Endodermal cell (in vitro differentiated cells): ENCODE measurements at regions not wholly inside any gene's neighbourhood (a gene's known extent, or its start where the extent isn't known, plus 50 kb on each side); places are given as distances from the start of the nearest gene placed in this dataset.

Experiments used
- DNase-seq: peaks from one replicate; pipeline ENCODE4 v3.0.0-alpha.2; 2017
- H3K27ac ChIP-seq: 2 replicates; pipeline ENCODE4 v1.5.1; 2013; ENCODE audit warnings: mild to moderate bottlenecking, low read depth, low read length, moderate library complexity
- H3K27me3 ChIP-seq: 2 replicates; pipeline ENCODE4 v1.6.1; 2013; ENCODE audit warnings: mild to moderate bottlenecking, low read length, moderate library complexity; ENCODE audit not compliant: insufficient read depth, control insufficient read depth, poor library complexity, severe bottlenecking
- H3K36me3 ChIP-seq: 2 replicates; pipeline ENCODE4 v1.7.0; 2013; ENCODE audit warnings: mild to moderate bottlenecking, low read length, moderate library complexity; ENCODE audit not compliant: control insufficient read depth, insufficient read depth
- H3K4me1 ChIP-seq: one replicate; pipeline ENCODE4 v1.7.0; 2013; ENCODE audit warnings: low read length; ENCODE audit not compliant: control insufficient read depth, insufficient read depth
- H3K4me3 ChIP-seq: 2 replicates; pipeline ENCODE4 v1.5.1; 2013; ENCODE audit warnings: mild to moderate bottlenecking, low read length, moderate library complexity
- H3K9ac ChIP-seq: 2 replicates; pipeline ENCODE4 v1.6.1; 2013; ENCODE audit warnings: mild to moderate bottlenecking, low read length, moderate library complexity; ENCODE audit not compliant: poor library complexity, severe bottlenecking; ENCODE audit errors: extremely low read depth
- H3K9me3 ChIP-seq: 2 replicates; pipeline ENCODE4 v1.6.1; 2013; ENCODE audit warnings: mild to moderate bottlenecking, low read length, moderate library complexity; ENCODE audit not compliant: control insufficient read depth
- H3K27ac Mint-ChIP-seq: 2 replicates; pipeline ENCODE4 v1.8.0; 2020; ENCODE audit warnings: mixed read lengths
- H3K27me3 Mint-ChIP-seq: 2 replicates; pipeline ENCODE4 v1.8.0; 2021; ENCODE audit warnings: mild to moderate bottlenecking, mixed read lengths; ENCODE audit not compliant: insufficient read depth
- H3K36me3 Mint-ChIP-seq: 2 replicates; pipeline ENCODE4 v1.8.0; 2020; ENCODE audit warnings: low read depth, mixed read lengths
- H3K4me1 Mint-ChIP-seq: 2 replicates; pipeline ENCODE4 v1.8.0; 2020; ENCODE audit warnings: mixed read lengths
- H3K4me3 Mint-ChIP-seq: 2 replicates; pipeline ENCODE4 v1.8.0; 2020; ENCODE audit warnings: mild to moderate bottlenecking, moderate library complexity, mixed read lengths
- H3K9me3 Mint-ChIP-seq: 2 replicates; pipeline ENCODE4 v1.8.0; 2020; ENCODE audit warnings: mild to moderate bottlenecking, mixed read lengths
- CTCF ChIP-seq: fragments of 200-600 bp; sonication (generic); conservative IDR thresholded peaks from 2 replicates; pipeline ENCODE4 v1.5.0; 2021; ENCODE audit warnings: antibody characterized with exemption, mild to moderate bottlenecking
- WGBS, 2 experiments: methylation state at CpG; one replicate each; pipeline versions ENCODE4 v1.1.5 to v1.1.7; 2013; ENCODE audit warnings: missing lambda C conversion rate in 2 of 2, mixed read lengths in 1 of 2; ENCODE audit not compliant: insufficient coverage in 1 of 2, insufficient read length in 1 of 2; 5-methylcytosine and 5-hydroxymethylcytosine counted together

DNA sequence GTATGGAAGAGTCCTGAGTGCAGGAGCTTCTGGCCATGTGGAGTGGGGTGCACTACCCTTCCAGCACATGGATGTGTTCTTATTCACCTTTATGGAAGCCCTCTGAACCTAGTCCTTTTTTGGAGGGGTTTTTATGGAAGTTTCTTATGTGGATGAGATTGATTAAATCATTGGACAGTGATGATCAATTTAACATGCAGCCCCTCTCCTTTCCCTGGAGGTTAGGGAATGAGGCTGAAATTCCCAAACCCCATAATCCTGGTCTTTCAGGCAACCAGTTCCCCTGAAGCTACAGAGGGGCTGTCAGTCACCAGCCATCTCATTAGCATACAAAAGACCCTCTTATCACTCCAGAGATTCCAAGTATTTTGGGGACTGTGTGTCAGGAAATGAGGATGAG, 183.9 kb upstream of the MAP3K7 start:
- Histone ChIP-seq H3K4me1 (peaks cover 2% of the 10 kb centered on the region), H3K27ac (no peak overlapping the region), H3K36me3 (no peaks in the 10 kb centered on the region), H3K9me3 (no peaks in the 10 kb centered on the region), H3K27me3 (no peaks in the 10 kb centered on the region), H3K9ac (no peak overlapping the region), H3K4me3 (no peak overlapping the region)
- no peaks in the 10 kb centered on the region for H3K27me3 Mint-ChIP-seq
- H3K36me3 Mint-ChIP-seq = peaks cover 3% of the 10 kb centered on the region
- DNase-seq = no peak
- no peak overlapping the region for H3K4me3 Mint-ChIP-seq
- H3K27ac Mint-ChIP-seq = no peak overlapping the region
- TF ChIP-seq CTCF = no peak
- no peaks in the 10 kb centered on the region for H3K9me3 Mint-ChIP-seq
- H3K4me1 Mint-ChIP-seq = peaks cover 37% of the 10 kb centered on the region

DNA sequence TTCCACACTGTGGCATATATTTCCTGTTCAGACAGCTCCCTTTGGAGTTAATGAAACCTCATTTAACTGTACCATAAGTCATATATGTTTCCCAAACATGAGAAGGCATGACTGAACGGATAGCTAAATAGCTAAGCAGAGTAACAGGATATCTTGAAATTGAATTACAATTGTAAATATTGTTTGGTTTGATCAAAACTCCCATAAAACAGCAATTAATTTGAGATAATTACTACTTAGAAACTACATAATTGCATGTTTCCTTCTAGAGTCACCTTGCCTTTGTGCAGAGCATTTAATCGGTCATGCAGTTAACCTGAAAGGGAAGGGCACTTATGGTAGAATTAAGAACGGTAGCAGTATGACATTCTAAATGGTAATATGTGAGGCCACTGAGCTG, 179.0 kb upstream of the MAP3K7 start:
- Histone ChIP-seq H3K9me3 (no peaks in the 10 kb centered on the region), H3K36me3 (no peaks in the 10 kb centered on the region), H3K9ac (no peak overlapping the region), H3K4me3 (no peak overlapping the region), H3K4me1 (peaks cover 9% of the 10 kb centered on the region), H3K27me3 (no peaks in the 10 kb centered on the region), H3K27ac (no peak overlapping the region)
- Mint-ChIP-seq H3K4me1 (peaks cover 25% of the 10 kb centered on the region), H3K9me3 (no peaks in the 10 kb centered on the region), H3K27ac (no peak overlapping the region), H3K27me3 (no peaks in the 10 kb centered on the region), H3K4me3 (no peak overlapping the region), H3K36me3 (peaks cover 3% of the 10 kb centered on the region)
- no peak for DNase-seq
- WGBS, 2 experiments = 84 to 85% methylated on average over 2 to 3 of the region's 3 CpGs
- TF ChIP-seq CTCF = no peak

GRCh38 chr6:90765491-90765890, 178.6 kb upstream of the MAP3K7 start:
- peaks cover 22% of the 10 kb centered on the region for H3K4me1 Mint-ChIP-seq
- no peak overlapping the region for H3K9ac ChIP-seq
- no peaks in the 10 kb centered on the region for H3K9me3 Mint-ChIP-seq
- peak overlapping the region; percentile 5 for H3K4me3 ChIP-seq
- H3K9me3 ChIP-seq = no peaks in the 10 kb centered on the region
- H3K27ac Mint-ChIP-seq = no peak overlapping the region
- peaks cover 9% of the 10 kb centered on the region for H3K4me1 ChIP-seq
- DNase-seq = no peak
- H3K36me3 ChIP-seq = no peaks in the 10 kb centered on the region
- peaks cover 3% of the 10 kb centered on the region for H3K36me3 Mint-ChIP-seq
- no peak overlapping the region for H3K4me3 Mint-ChIP-seq
- 75 to 100% methylated on average over 1 to 2 of the region's 2 CpGs for WGBS, 2 experiments
- no peaks in the 10 kb centered on the region for H3K27me3 Mint-ChIP-seq
- H3K27ac ChIP-seq = no peak overlapping the region
- no peaks in the 10 kb centered on the region for H3K27me3 ChIP-seq
- TF ChIP-seq CTCF = no peak
